H9 (cell line): ENCODE measurements at regions not wholly inside any gene's neighbourhood (a gene's known extent, or its start where the extent isn't known, plus 50 kb on each side); places are given as distances from the start of the nearest gene placed in this dataset.

Experiments used
- DNase-seq: peaks from one replicate; pipeline ENCODE4 v3.0.0-alpha.2; 2017
- H2AFZ ChIP-seq: one replicate; pipeline ENCODE4 v1.6.1; 2013; ENCODE audit warnings: mild to moderate bottlenecking, low read length, control low read depth, moderate library complexity
- H2AK5ac ChIP-seq: 2 replicates; pipeline ENCODE4 v1.6.1; 2013; ENCODE audit warnings: low read length, control low read depth, mixed read lengths; ENCODE audit not compliant: insufficient read length
- H2BK120ac ChIP-seq: one replicate; pipeline ENCODE4 v1.6.1; 2013; ENCODE audit warnings: low read depth, mild to moderate bottlenecking, low read length, control low read depth, inconsistent platforms; ENCODE audit not compliant: poor library complexity, severe bottlenecking
- H2BK12ac ChIP-seq: 2 replicates; pipeline ENCODE4 v1.6.1; 2013; ENCODE audit warnings: low read length, control low read depth, mixed read lengths, low read depth; ENCODE audit not compliant: insufficient read length
- H2BK15ac ChIP-seq: 2 replicates; pipeline ENCODE4 v1.6.1; 2013; ENCODE audit warnings: low read depth, low read length, control low read depth
- H2BK20ac ChIP-seq: one replicate; pipeline ENCODE4 v1.6.1; 2013; ENCODE audit warnings: low read depth, mild to moderate bottlenecking, low read length, control low read depth, inconsistent platforms; ENCODE audit not compliant: poor library complexity, severe bottlenecking
- H2BK5ac ChIP-seq: 2 replicates; pipeline ENCODE4 v1.6.1; 2013; ENCODE audit warnings: low read length, control low read depth, mixed read lengths; ENCODE audit not compliant: insufficient read length
- H3K14ac ChIP-seq: 2 replicates; pipeline ENCODE4 v1.6.1; 2013; ENCODE audit warnings: low read length, control low read depth; ENCODE audit not compliant: insufficient read depth
- H3K18ac ChIP-seq: 2 replicates; pipeline ENCODE4 v1.6.1; 2013; ENCODE audit warnings: low read depth, mild to moderate bottlenecking, mixed read lengths, low read length, control low read depth; ENCODE audit not compliant: insufficient read length
- H3K23ac ChIP-seq: 2 replicates; pipeline ENCODE4 v1.6.1; 2013; ENCODE audit warnings: low read length, control low read depth, mixed read lengths, low read depth; ENCODE audit not compliant: insufficient read length
- H3K23me2 ChIP-seq: 2 replicates; pipeline ENCODE4 v1.6.1; 2013; ENCODE audit warnings: low read depth, mild to moderate bottlenecking, mixed read lengths, low read length, control low read depth; ENCODE audit not compliant: insufficient read length, poor library complexity, severe bottlenecking
- H3K27ac ChIP-seq: 2 replicates; pipeline ENCODE4 v1.5.1; 2013; ENCODE audit warnings: low read length, control low read depth, mixed read lengths, low read depth; ENCODE audit not compliant: insufficient read length
- H3K27me3 ChIP-seq: 2 replicates; pipeline ENCODE4 v1.6.1; 2013; ENCODE audit warnings: low read length, control low read depth, inconsistent platforms; ENCODE audit not compliant: insufficient read depth
- H3K4ac ChIP-seq: 2 replicates; pipeline ENCODE4 v1.6.1; 2013; ENCODE audit warnings: low read depth, mild to moderate bottlenecking, control low read depth, inconsistent platforms, low read length, moderate library complexity
- H3K4me1 ChIP-seq: 2 replicates; pipeline ENCODE4 v1.6.1; 2013; ENCODE audit warnings: low read length, control low read depth, inconsistent platforms; ENCODE audit not compliant: insufficient read depth
- H3K4me2 ChIP-seq: 2 replicates; pipeline ENCODE4 v1.6.1; 2013; ENCODE audit warnings: low read length, control low read depth, mixed read lengths; ENCODE audit not compliant: insufficient read length, insufficient read depth
- H3K56ac ChIP-seq: 2 replicates; pipeline ENCODE4 v1.6.1; 2013; ENCODE audit warnings: low read depth, mild to moderate bottlenecking, mixed read lengths, low read length, control low read depth; ENCODE audit not compliant: insufficient read length
- H3K79me1 ChIP-seq: 2 replicates; pipeline ENCODE4 v1.6.1; 2013; ENCODE audit warnings: low read depth, mild to moderate bottlenecking, moderate library complexity, low read length, control low read depth, inconsistent platforms; ENCODE audit not compliant: insufficient read depth, poor library complexity, severe bottlenecking
- H3K79me2 ChIP-seq: 2 replicates; pipeline ENCODE4 v1.6.1; 2013; ENCODE audit warnings: low read length, control low read depth, inconsistent platforms; ENCODE audit not compliant: insufficient read depth
- H3K9ac ChIP-seq: 2 replicates; pipeline ENCODE4 v1.6.1; 2013; ENCODE audit warnings: low read length, control low read depth, mixed read lengths; ENCODE audit not compliant: insufficient read length; ENCODE audit errors: extremely low read depth
- H3K9me3 ChIP-seq: one replicate; pipeline ENCODE4 v1.6.1; 2013; ENCODE audit warnings: low read depth, low read length, inconsistent platforms; ENCODE audit not compliant: control insufficient read depth
- H3T11ph ChIP-seq: one replicate; pipeline ENCODE4 v1.6.1; 2013; ENCODE audit warnings: mild to moderate bottlenecking, low read length, control low read depth, inconsistent platforms
- H4K20me1 ChIP-seq: one replicate; pipeline ENCODE4 v1.6.1; 2013; ENCODE audit not compliant: control insufficient read depth, insufficient read length, insufficient read depth
- H4K5ac ChIP-seq: 2 replicates; pipeline ENCODE4 v1.6.1; 2013; ENCODE audit warnings: low read depth, mild to moderate bottlenecking, mixed read lengths, low read length, control low read depth; ENCODE audit not compliant: insufficient read length
- H4K8ac ChIP-seq: replicated peaks from 2 replicates; pipeline ENCODE4 v1.6.1; 2013; ENCODE audit warnings: low read length, control low read depth, mixed read lengths, low read depth; ENCODE audit not compliant: insufficient read length
- H4K91ac ChIP-seq: 2 replicates; pipeline ENCODE4 v1.6.1; 2013; ENCODE audit warnings: low read depth, mild to moderate bottlenecking, moderate library complexity, mixed read lengths, low read length, control low read depth; ENCODE audit not compliant: insufficient read length
- H3K27ac Mint-ChIP-seq, 3 experiments: 2 replicates in 2 of 3; 3 replicates in 1 of 3; pipeline ENCODE4 v1.8.0; 2020 to 2021; ENCODE audit warnings: mixed read lengths in 3 of 3, mild to moderate bottlenecking in 1 of 3, moderate library complexity in 1 of 3
- H3K27me3 Mint-ChIP-seq: 2 replicates; pipeline ENCODE4 v1.8.0; 2021; ENCODE audit warnings: low read depth, mild to moderate bottlenecking, moderate library complexity, mixed read lengths
- H3K36me3 Mint-ChIP-seq, 3 experiments: 2 replicates in 2 of 3; 3 replicates in 1 of 3; pipeline ENCODE4 v1.8.0; 2020 to 2021; ENCODE audit warnings: low read depth in 3 of 3, mixed read lengths in 3 of 3; ENCODE audit not compliant: insufficient read depth in 1 of 3
- H3K4me1 Mint-ChIP-seq, 2 experiments: 2 replicates each; pipeline ENCODE4 v1.8.0; 2020; ENCODE audit warnings: mixed read lengths in 2 of 2
- H3K4me3 Mint-ChIP-seq, 2 experiments: 2 replicates in 1 of 2; 3 replicates in 1 of 2; pipeline ENCODE4 v1.8.0; 2020 to 2021; ENCODE audit warnings: mild to moderate bottlenecking in 2 of 2, mixed read lengths in 2 of 2, moderate library complexity in 1 of 2
- H3K9me3 Mint-ChIP-seq, 2 experiments: 2 replicates in 1 of 2; 3 replicates in 1 of 2; pipeline ENCODE4 v1.8.0; 2020; ENCODE audit warnings: mild to moderate bottlenecking in 2 of 2, mixed read lengths in 2 of 2, moderate library complexity in 1 of 2
- CTCF ChIP-seq: fragments of 200-600 bp; sonication (generic); conservative IDR thresholded peaks from 3 replicates; pipeline ENCODE4 v1.8.0; 2021; ENCODE audit warnings: antibody characterized with exemption, mild to moderate bottlenecking
- WGBS: extraction: QIAGEN DNeasy Blood & Tissue Kit; methylation state at CpG from one replicate; pipeline ENCODE4 v1.1.7; 2013; ENCODE audit warnings: missing lambda C conversion rate, low lambda C conversion rate, mixed read lengths; ENCODE audit not compliant: insufficient read length; ENCODE audit errors: extremely low coverage; 5-methylcytosine and 5-hydroxymethylcytosine counted together

GRCh38 chr10:8504499-8504898, 450.0 kb downstream of the GATA3 start:
- Histone ChIP-seq H2BK15ac (no peak overlapping the region), H3T11ph (no peak overlapping the region), H3K56ac (no peak overlapping the region), H3K4me2 (no peak overlapping the region), H4K91ac (no peak overlapping the region), H3K9ac (no peak overlapping the region), H2BK5ac (no peak overlapping the region), H3K9me3 (no peaks in the 10 kb centered on the region), H4K8ac (no peak overlapping the region), H2BK12ac (no peak overlapping the region), H2AK5ac (no peak overlapping the region), H2AFZ (no peak overlapping the region), H3K14ac (no peak overlapping the region), H3K18ac (no peak overlapping the region), H3K4ac (no peak overlapping the region), H3K27ac (no peak overlapping the region), H3K23me2 (no peaks in the 10 kb centered on the region), H2BK20ac (no peak overlapping the region), H2BK120ac (no peak overlapping the region), H4K20me1 (no peaks in the 10 kb centered on the region), H3K79me2 (no peaks in the 10 kb centered on the region), H3K79me1 (no peaks in the 10 kb centered on the region), H3K4me1 (peaks cover 2% of the 10 kb centered on the region; the same call in 1 of the 2 replicates), H3K27me3 (no peaks in the 10 kb centered on the region), H4K5ac (no peak overlapping the region), H3K23ac (no peak overlapping the region)
- Mint-ChIP-seq H3K9me3 (no peaks in the 10 kb centered on the region), H3K27me3 (no peaks in the 10 kb centered on the region), H3K27ac (no peak overlapping the region), H3K4me1 (peaks cover 32 to 41% of the 10 kb centered on the region in 2 experiments), H3K36me3 (no peaks in the 10 kb centered on the region), H3K4me3 (no peak overlapping the region)
- no CpG with 5 or more reads among the region's 10 CpGs for WGBS
- DNase-seq, result no peak
- TF ChIP-seq CTCF, result no peak
